GM03348 (cell line): ENCODE measurements at regions not wholly inside any gene's neighbourhood (a gene's known extent, or its start where the extent isn't known, plus 50 kb on each side); places are given as distances from the start of the nearest gene placed in this dataset.
"Not testable (repeated sequence)": the region's sequence is repeated elsewhere in the genome, so short reads cannot be mapped to it uniquely, and the experiment has no call there.

Experiments
- DNase-seq: peaks from one replicate; pipeline ENCODE4 v3.0.0; 2012; ENCODE audit warnings: low spot score

DNA sequence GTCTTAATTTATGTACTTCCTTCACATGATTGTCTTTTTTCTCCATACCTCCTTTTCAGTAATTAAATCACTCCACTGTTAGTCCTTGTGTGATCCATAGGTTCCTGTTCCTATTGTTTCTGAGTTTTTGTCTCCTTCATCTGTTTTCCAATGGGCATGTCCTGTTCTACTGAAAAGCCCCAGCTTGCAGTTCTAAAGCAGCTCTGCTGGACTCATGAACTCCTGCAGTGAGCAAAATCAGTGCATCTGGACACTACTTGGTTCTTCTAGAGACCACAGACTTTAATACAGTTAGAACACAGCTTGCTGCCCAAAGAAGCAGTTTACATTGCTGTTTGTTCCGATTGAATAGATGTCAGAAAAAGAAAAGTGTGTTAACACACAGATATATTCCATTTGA lies 593.3 kb upstream of the HS3ST5 start:
- DNase-seq = no peak

GRCh38 chr6:114934079-114934478 lies 591.3 kb upstream of the HS3ST5 start:
- DNase-seq = no peak

GRCh38 chr6:114928731-114929130 lies 585.9 kb upstream of the HS3ST5 start:
- not testable (repeated sequence) for DNase-seq

GRCh38 chr6:114906096-114906495 lies 563.3 kb upstream of the HS3ST5 start:
- no peak for DNase-seq

DNA sequence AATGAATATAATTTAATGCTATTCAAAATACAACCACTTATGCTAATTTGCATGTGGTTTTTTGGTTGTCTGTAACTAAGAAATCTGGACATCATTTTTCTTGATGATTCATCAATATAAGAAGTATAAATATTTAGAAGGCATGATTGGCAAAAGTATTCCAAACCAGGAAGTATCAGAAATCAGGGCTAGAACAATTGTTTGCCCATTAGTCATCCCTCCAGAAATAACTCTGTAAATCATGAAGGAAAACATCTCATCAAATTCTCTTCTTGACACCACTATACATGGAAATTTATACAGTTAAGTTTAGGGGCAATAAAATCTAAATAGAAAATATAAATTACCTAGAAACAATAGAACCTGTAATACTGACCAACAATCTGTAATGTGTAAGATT lies 554.7 kb upstream of the HS3ST5 start:
- no peak for DNase-seq

DNA sequence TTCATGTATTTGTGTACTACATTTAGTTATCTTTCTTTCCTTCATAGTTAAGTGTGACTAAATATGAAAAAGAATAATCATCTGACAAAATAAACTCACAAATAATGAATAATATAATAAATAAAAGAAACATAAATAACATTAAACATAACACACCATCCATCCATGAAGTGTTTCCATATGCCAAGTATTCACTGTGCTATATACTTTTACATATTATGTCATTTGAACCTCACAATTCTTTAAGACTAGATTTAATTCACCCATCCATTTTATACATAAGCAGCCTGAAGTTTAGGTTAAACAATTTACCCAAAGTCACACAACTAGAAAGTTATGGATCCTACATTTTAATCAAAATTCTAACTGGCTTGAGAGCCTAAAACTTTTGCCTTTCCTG lies 549.4 kb upstream of the HS3ST5 start:
- DNase-seq = no peak

DNA sequence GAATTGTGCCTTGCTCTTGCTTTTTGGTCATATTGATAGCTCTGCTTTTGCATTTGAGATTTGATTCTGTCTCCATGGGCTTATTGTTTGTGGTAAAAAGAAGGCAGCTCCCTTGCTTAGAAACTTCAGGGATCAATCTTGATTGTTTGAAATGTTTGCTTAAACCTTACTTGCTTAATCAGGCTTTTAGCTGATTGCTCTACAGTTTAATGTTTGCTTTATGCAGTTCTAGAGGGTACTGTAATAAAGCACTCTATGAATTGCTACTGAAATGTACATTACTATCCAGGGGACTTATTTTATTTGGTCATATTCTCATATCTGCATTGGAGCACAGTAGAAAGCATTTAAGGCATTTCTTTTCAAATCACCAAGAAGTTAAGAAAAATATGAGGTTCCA lies 545.4 kb upstream of the HS3ST5 start:
- no peak for DNase-seq

GRCh38 chr6:114886670-114887436 lies 544.0 kb upstream of the HS3ST5 start:
- DNase-seq = no peak

- no peak for DNase-seq
These were observed 536.9 kb upstream of the HS3ST5 start for GRCh38 chr6:114879693-114880092.

DNA sequence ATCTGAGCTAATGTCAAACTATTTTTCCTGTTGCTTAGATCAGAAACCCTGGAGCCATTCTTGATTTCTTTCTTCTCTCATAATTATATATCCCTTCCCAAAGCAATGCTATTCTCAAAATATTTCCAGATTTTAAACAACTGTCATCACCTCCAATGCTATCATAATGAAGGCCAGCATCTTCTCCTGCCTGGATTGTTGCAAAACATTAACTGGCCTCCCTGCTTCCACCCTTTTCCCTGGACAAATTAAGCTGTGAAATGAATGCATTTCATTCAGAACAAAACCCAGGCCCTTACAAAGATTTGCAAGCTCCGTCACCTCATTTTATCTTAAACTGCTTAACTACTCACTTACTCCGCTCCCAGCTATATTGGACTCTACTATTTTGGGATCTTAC lies 535.3 kb upstream of the HS3ST5 start:
- DNase-seq = no peak

- DNase-seq = no peak
These were observed 531.6 kb upstream of the HS3ST5 start for GRCh38 chr6:114874410-114874809.

DNA sequence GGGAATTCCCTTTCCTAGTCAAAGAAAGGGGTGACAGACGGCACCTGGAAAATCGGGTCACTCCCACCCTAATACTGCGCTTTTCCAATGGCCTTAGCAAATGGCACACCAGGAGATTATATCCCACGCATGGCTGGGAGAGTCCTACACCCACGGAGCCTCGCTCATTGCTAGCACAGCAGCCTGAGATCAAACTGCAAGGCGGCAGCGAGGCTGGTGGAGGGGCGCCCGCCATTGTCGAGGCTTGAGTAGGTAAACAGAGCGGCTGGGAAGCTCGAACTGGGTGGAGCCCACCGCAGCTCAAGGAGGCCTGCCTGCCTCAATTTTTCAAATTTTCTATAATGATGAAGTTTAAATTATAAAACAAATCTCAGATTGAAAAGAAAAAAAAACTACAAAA lies 522.7 kb upstream of the HS3ST5 start:
- DNase-seq = not testable (repeated sequence)

GRCh38 chr6:114863610-114864009 lies 520.8 kb upstream of the HS3ST5 start:
- no peak for DNase-seq

- no peak for DNase-seq
These were observed 520.0 kb upstream of the HS3ST5 start for GRCh38 chr6:114862819-114863218.

GRCh38 chr6:114862064-114862463 lies 519.2 kb upstream of the HS3ST5 start:
- no peak for DNase-seq

DNA sequence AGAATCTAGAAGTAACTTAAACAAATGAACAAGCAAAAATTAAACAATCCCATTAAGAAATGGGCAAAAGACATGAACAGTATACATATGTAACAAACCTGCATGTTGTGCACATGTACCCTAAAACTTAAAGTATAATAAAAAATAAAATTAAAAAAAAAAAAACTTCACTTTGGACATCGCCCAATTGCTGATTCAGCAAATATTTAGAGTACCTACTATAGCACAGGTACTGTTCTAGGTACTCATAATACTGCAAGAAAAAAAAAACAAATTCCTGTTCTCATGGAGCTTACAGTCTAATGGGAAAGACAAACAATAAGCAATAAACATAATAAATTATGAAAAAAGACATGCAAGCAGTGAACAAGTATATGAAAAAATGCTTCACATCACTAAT lies 501.5 kb upstream of the HS3ST5 start:
- no peak for DNase-seq

DNA sequence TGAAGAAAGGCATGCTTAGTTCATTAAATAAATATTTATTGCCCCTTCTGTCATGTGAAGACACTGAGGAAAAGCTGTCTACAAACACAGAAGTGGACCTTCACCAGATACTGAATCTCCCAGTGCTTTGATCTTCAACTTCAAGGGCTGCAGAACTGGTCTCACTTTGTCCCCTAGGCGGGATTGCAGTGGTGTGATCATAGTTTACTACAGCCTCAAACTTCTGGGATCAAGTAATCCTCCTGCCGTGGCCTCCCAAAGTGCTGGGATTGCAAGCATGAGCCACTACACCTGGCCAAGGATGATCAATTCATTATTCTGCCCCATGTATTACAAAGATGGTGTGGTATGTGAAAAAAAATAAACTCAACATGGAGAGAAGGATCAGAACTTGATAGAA lies 496.2 kb upstream of the HS3ST5 start:
- DNase-seq = no peak

DNA sequence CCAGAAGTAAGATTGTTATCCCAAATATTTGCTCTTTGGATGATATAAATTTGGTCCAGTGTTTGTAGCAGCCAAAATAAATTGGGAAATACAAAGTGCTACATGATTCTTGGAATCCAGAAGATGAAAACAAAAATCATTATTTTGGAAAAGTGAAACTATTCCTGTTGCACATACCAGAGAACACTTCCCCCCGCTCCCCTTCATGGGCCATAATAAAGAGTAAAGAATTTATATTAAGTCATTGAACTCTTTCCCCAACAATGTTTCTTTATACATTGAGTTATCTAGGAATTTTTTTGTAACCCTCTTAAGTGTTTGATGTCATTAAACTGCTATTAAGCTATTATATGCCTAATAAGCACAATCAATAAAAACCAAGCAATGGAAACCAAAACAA lies 490.4 kb upstream of the HS3ST5 start:
- DNase-seq = no peak

- DNase-seq = no peak
These were observed 487.7 kb upstream of the HS3ST5 start for GRCh38 chr6:114830515-114830914.

DNA sequence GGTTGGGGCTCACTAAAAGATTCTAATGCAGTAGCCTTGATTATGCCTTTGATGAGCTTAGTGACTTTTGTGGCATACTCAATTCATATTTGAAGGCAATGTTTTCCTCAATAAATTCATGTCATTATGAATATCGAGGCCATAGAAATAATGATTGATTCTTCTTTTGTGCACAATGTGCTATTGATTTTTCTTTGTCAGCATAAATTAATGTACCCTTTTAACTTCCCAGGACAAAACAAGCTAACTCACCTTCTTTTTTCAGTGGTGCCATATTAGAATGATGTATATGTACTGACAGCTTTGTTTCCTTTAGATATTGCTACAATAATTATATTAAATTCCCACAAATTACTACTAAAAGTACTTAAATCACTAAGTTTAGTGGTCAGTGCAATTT lies 484.3 kb upstream of the HS3ST5 start:
- no peak for DNase-seq

GRCh38 chr6:114824409-114824808 lies 481.6 kb upstream of the HS3ST5 start:
- DNase-seq = no peak

DNA sequence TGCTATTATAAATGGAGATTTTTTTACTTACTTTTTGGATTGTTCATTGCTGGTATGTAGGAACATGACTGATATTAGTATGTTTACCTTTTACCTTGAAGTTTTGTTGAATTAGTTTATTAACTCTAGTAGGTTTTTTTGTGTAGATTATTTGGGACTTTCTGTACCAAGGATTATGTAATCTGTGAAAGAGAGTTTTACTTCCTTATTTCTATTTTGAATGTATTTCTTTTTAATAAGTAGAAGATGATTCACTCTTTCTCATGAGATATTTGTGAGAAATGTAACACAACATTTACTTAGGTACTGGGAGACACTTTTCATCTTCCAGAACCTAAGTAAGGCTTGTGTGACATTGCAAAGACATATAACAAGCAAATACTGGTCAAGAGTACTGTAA lies 473.9 kb upstream of the HS3ST5 start:
- DNase-seq = no peak

- DNase-seq = no peak
These were observed 467.6 kb upstream of the HS3ST5 start for GRCh38 chr6:114810468-114810867.

GRCh38 chr6:114805426-114805825 lies 462.6 kb upstream of the HS3ST5 start:
- DNase-seq = not testable (repeated sequence)
